Lower leg skin (tissue), 3 donors: ENCODE measurements at regions not wholly inside any gene's neighbourhood (a gene's known extent, or its start where the extent isn't known, plus 50 kb on each side); places are given as distances from the start of the nearest gene placed in this dataset.

Source experiments
- CTCF ChIP-seq, 3 donors: fragments of 450-650 bp; IDR thresholded peaks; one replicate each; pipeline ENCODE4 v1.5.1; 2016; ENCODE audit warnings: antibody characterized with exemption in 3 of 3, mild to moderate bottlenecking in 3 of 3, moderate library complexity in 2 of 3
- POLR2A ChIP-seq, 2 donors: fragments of 450-650 bp; IDR thresholded peaks; one replicate each; pipeline ENCODE4 v1.6.1; 2016 to 2017; ENCODE audit warnings: antibody characterized with exemption in 2 of 2, mild to moderate bottlenecking in 1 of 2, moderate library complexity in 1 of 2

- TF ChIP-seq CTCF (IDR thresholded peaks at IDR 0.05) (no peak), POLR2A (IDR thresholded peaks at IDR 0.05) (no peak)
Observed at GRCh38 chr9:88322906-88323566, 65.2 kb upstream of the SPIN1 start.
